HG02970 (cell line): ENCODE measurements at regions not wholly inside any gene's neighbourhood (a gene's known extent, or its start where the extent isn't known, plus 50 kb on each side); places are given as distances from the start of the nearest gene placed in this dataset.

ENCODE experiments used
- ATAC-seq: cut with Tn5 transposase; IDR thresholded peaks from one replicate; pipeline ENCODE4 v1.9.1; 2021; ENCODE audit warnings: mild to moderate bottlenecking, moderate library complexity, moderate number of reproducible peaks; ENCODE audit not compliant: unreplicated experiment, low FRiP score

GRCh38 chr6:11926594-11927407 is 85.3 kb upstream of the HIVEP1 start:
- ATAC-seq: no peak

- no peak for ATAC-seq
Measured at GRCh38 chr6:11925805-11926204, 86.3 kb upstream of the HIVEP1 start.

- ATAC-seq: no peak
Measured at GRCh38 chr6:11923621-11924020, 88.5 kb upstream of the HIVEP1 start.

- ATAC-seq: no peak
Measured at GRCh38 chr6:11922901-11923300, 89.2 kb upstream of the HIVEP1 start.

GRCh38 chr6:11921751-11922150 is 90.4 kb upstream of the HIVEP1 start:
- no peak for ATAC-seq

- no peak for ATAC-seq
Measured at GRCh38 chr6:11921017-11921438, 91.1 kb upstream of the HIVEP1 start.

- no peak for ATAC-seq
Measured at GRCh38 chr6:11920566-11920965, 91.5 kb upstream of the HIVEP1 start.

GRCh38 chr6:11919771-11920440 is 92.2 kb upstream of the HIVEP1 start:
- no peak for ATAC-seq

GRCh38 chr6:11918739-11919605 is 93.1 kb upstream of the HIVEP1 start:
- no peak for ATAC-seq

- no peak for ATAC-seq
Measured at GRCh38 chr6:11917951-11918738, 94.0 kb upstream of the HIVEP1 start.

- no peak for ATAC-seq
Measured at GRCh38 chr6:11912420-11912819, 99.7 kb upstream of the HIVEP1 start.

GRCh38 chr6:11911538-11911937 is 100.6 kb upstream of the HIVEP1 start:
- ATAC-seq: no peak

- ATAC-seq: no peak
Measured at GRCh38 chr6:11909696-11910132, 102.4 kb upstream of the HIVEP1 start.

- ATAC-seq: no peak
Measured at GRCh38 chr6:11908436-11909105, 103.5 kb upstream of the HIVEP1 start.

- ATAC-seq: no peak
Measured at GRCh38 chr6:11903645-11904044, 108.5 kb upstream of the HIVEP1 start.

GRCh38 chr6:11902527-11902926 is 109.6 kb upstream of the HIVEP1 start:
- no peak for ATAC-seq

GRCh38 chr6:11900662-11901598 is 111.2 kb upstream of the HIVEP1 start:
- ATAC-seq: no peak

GRCh38 chr6:11899645-11900044 is 112.5 kb upstream of the HIVEP1 start:
- ATAC-seq: no peak

- no peak for ATAC-seq
Measured at GRCh38 chr6:11894212-11894611, 115.6 kb upstream of the ADTRP start.
